ENCODE measurements at regions not wholly inside any gene's neighbourhood (a gene's known extent, or its start where the extent isn't known, plus 50 kb on each side); places are given as distances from the start of the nearest gene placed in this dataset.

DNA sequence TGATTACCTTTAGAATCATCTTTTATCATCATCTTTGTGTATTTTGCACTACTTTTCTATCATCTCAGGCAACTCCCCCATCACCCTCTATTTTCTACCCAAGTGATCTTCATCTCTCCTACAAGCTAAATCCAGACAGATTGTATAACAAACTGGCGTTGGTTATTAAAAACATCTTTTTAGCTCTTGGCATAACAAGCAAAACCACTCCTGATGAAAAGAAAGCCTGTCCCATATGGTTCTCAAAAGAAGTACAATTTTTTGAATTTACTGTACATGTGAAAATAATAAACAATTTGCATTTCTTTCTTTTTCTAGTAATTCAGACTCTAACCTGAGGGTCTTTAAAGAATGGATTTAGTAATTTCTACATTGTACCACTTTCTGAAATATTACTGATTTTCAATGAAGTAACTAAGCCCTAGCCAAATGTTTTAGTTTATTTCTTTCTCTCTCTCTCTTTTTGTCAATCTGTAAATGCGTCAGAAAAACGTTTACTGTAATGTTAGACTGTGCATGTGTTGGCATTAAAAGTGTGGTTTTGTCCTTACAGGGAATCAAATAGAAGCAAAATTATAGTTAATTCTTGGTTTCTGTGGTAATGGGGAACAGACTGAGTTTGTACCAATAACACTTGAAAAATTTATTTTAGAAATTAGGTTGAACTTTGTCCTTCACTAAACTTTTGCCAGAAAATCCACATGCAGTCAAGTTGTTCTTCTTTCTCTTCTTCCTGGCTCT lies 52.5 kb upstream of the RPS23 start:
- TF ChIP-seq CTCF (IDR thresholded peaks at IDR 0.05) (no peak), POLR2A (IDR thresholded peaks at IDR 0.05) (no peak), POLR2AphosphoS5 (IDR thresholded peaks at IDR 0.05) (no peak), EP300 (IDR thresholded peaks at IDR 0.05) (no peak)

Data from upper lobe of left lung (tissue), 4 donors.